ELR (cell line): ENCODE measurements at regions not wholly inside any gene's neighbourhood (a gene's known extent, or its start where the extent isn't known, plus 50 kb on each side); places are given as distances from the start of the nearest gene placed in this dataset.
"Not testable (repeated sequence)": the region's sequence is repeated elsewhere in the genome, so short reads cannot be mapped to it uniquely, and the experiment has no call there.

ENCODE experiments used
- DNase-seq: peaks from one replicate; pipeline ENCODE4 v3.0.0-alpha.2; 2015; ENCODE audit warnings: low read depth

- DNase-seq, result no peak
These were observed 348.0 kb downstream of the TEX29 start for GRCh38 chr13:111668451-111668850.

DNA sequence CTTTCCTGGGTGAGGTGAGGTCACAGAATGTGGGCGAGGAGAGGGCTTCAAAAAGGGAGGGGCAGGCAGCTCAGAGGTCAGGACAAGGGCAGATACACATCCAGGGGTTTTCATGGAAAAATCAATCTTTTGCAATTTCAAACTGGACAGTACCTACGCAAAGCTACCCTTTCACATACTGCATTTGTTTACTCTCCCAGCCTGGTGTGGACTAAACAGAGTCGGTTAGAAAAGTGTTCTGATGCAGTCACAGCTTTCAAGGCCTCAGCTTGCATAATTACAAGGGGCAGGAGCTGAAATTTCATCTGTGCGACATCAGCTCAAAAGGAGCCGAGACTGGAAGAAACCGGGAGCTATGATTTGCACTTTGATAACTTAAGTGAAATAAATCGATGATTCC is 351.8 kb downstream of the TEX29 start:
- not testable (repeated sequence) for DNase-seq

- not testable (repeated sequence) for DNase-seq
These were observed 357.9 kb downstream of the TEX29 start for GRCh38 chr13:111678120-111678882.

GRCh38 chr13:111679645-111680044 is 359.2 kb downstream of the TEX29 start:
- not testable (repeated sequence) for DNase-seq

GRCh38 chr13:111680100-111680499 is 359.7 kb downstream of the TEX29 start:
- DNase-seq, result not testable (repeated sequence)

DNA sequence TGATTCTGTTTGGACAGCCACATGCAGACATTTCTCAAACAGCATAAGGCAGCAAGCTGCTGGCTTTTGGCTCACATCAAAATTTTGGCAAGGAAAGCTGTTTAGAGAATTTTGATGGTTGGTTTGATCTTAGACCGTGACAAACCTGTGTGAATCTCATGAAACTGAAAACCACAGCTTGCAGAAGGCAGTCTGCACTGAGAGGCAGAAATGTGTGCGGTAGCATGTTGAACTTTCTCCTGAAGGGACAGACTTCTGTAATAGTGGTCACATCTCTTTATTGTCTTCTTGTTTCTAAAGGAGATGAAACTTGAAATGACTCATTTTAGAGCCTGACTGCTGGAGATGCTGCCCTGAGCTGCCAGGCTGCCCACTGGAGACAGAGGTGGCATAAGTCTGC is 371.6 kb downstream of the TEX29 start:
- DNase-seq, result not testable (repeated sequence)

DNA sequence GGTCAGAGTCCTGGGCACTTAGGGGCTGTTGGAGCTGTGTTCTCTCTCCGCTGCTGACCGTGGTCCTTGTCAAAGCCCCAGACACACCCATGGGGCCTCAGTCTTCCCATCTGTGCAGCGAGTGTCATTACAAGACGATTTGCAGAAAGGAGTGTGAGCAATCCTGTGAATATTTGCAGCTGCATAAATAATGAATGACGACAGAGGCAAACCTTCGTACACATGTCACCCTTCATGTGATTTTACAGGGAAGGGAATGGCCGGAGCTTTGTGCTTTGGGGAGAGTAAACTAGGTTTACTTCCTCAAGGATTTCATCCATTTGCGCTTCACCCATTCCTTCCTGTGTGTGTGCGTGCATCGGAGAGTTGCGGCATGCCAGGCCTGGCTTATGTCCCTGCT is 370.8 kb upstream of the SOX1 start:
- DNase-seq, result not testable (repeated sequence)

DNA sequence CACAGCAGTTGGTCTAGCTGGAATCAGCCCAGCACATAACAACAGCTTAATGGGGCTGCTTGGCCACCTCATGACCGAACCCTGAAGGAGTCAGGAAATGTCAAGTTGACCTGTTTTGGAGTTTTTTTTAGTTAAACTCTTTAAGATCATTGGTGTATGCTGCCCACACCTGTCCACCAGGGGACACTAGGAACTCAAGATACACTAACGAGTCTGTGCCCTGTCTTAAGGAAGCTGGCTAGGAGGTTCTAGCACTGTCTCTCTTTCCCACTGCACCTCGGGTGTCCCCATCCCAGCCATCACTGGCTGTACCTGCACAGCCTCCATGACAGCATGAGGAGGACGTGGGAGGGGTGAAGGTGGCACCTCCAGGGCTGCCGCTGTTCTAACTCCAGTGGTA is 364.9 kb upstream of the SOX1 start:
- not testable (repeated sequence) for DNase-seq
